Activated CD8-positive, alpha-beta T cell treated with anti-CD3 and anti-CD28 coated beads for 36 hours (primary cell): ENCODE measurements at regions not wholly inside any gene's neighbourhood (a gene's known extent, or its start where the extent isn't known, plus 50 kb on each side); places are given as distances from the start of the nearest gene placed in this dataset.

ENCODE experiments used
- ATAC-seq: fragments of 200-7000 bp; cut with Tn5 transposase; one replicate; pipeline ENCODE4 v1.10.0; 2021; ENCODE audit warnings: mild to moderate bottlenecking, moderate library complexity
- CTCF ChIA-PET: fragments of 350-600 bp; sonication (Branson Sonifier 250); formaldehyde crosslinking; loops from one replicate; lab custom pipeline; 2021; ENCODE audit warnings: antibody characterized with exemption; lab: Charles Lee
- POLR2A ChIA-PET: fragments of 350-600 bp; sonication (Branson Sonifier 250); formaldehyde crosslinking; loops from one replicate; lab custom pipeline; 2021; ENCODE audit warnings: antibody characterized with exemption; lab: Charles Lee
- DNase-seq: peaks from one replicate; pipeline ENCODE4 v3.0.0-alpha.2; 2020
- H3K27ac Mint-ChIP-seq: one replicate; pipeline ENCODE4 v1.8.0; 2021; ENCODE audit warnings: mild to moderate bottlenecking, mixed read lengths
- H3K27me3 Mint-ChIP-seq: one replicate; pipeline ENCODE4 v1.8.0; 2021; ENCODE audit warnings: mixed read lengths
- H3K36me3 Mint-ChIP-seq: one replicate; pipeline ENCODE4 v1.8.0; 2021; ENCODE audit warnings: low read depth, mixed read lengths
- H3K4me1 Mint-ChIP-seq: one replicate; pipeline ENCODE4 v1.8.0; 2021; ENCODE audit warnings: low read depth, mixed read lengths
- H3K4me3 Mint-ChIP-seq: one replicate; pipeline ENCODE4 v1.8.0; 2021; ENCODE audit warnings: mild to moderate bottlenecking, moderate library complexity, mixed read lengths
- H3K9me3 Mint-ChIP-seq: one replicate; pipeline ENCODE4 v1.8.0; 2021; ENCODE audit warnings: mixed read lengths
- CTCF ChIP-seq: fragments of 200-600 bp; IDR thresholded peaks from one replicate; pipeline ENCODE4 v1.8.0; 2022; ENCODE audit warnings: antibody characterized with exemption, mild to moderate bottlenecking
- intact Hi-C: fragments of 100-400 bp; cut with micrococcal nuclease; formaldehyde crosslinking; loops from one replicate; pipeline ENCODE4 v1.10.0; 2022

DNA sequence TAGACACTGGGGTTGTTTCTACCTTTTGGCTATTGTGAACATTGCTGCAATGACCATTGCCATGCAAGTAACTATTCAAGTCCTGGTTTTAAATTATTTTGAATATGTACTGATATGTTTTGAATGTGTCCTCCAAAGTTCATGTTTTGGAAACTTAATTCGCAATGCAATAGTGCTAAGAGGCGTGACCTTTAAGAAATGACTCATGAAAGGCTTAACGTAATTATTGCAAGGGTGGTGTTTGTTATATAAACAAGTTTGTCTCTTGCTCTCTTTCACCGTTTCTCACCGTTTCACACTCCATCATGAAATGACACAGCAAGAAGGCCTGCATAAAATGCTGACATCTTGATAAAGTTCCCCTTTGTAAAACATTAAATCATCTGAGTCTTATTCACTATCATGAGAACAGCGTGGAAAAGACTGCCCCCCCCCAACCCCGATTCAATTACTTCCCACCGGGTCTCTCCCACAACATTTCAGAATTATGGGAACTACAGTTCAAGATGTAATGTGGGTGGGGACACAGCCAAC lies 506.9 kb upstream of the FAM47C start:
- H3K27me3 Mint-ChIP-seq: no peaks in the 10 kb centered on the region
- TF ChIP-seq CTCF: no peak
- intact Hi-C loops: no loop called here
- ATAC-seq (no peak), DNase-seq (no peak)
- CTCF ChIA-PET: no interaction called here
- H3K4me3 Mint-ChIP-seq: no peak overlapping the region
- no peaks in the 10 kb centered on the region for H3K4me1 Mint-ChIP-seq
- no peaks in the 10 kb centered on the region for H3K9me3 Mint-ChIP-seq
- H3K36me3 Mint-ChIP-seq: no peaks in the 10 kb centered on the region
- POLR2A ChIA-PET: no interaction called here
- no peak overlapping the region for H3K27ac Mint-ChIP-seq

DNA sequence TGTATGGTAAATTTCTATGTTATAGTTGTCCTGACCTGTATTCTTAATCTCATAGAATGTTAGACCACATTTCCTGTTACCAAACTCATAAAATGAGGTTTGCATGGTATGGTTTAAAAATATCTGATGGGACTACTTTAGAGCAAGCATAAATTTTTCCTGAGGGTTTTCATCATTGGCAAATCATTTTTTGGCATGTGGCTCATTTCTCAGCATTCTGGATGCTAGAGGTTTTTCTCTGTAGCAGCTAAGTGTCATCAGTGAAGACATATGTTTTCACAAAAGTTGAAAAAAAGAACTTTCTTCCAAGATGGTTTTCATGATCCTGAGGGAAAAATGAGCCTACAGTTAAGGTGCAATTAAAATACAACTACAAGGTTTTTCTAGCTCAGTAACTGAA lies 503.5 kb upstream of the FAM47C start:
- H3K36me3 Mint-ChIP-seq: no peaks in the 10 kb centered on the region
- ATAC-seq (no peak), DNase-seq (no peak)
- H3K4me1 Mint-ChIP-seq: no peaks in the 10 kb centered on the region
- H3K27me3 Mint-ChIP-seq: no peaks in the 10 kb centered on the region
- H3K4me3 Mint-ChIP-seq: no peak overlapping the region
- ChIA-PET CTCF (no interaction called here), POLR2A (no interaction called here)
- H3K27ac Mint-ChIP-seq: no peak overlapping the region
- TF ChIP-seq CTCF: no peak
- H3K9me3 Mint-ChIP-seq: peaks cover 3% of the 10 kb centered on the region
- intact Hi-C loops: no loop called here

GRCh38 chrX:36508042-36508441 lies 500.1 kb upstream of the FAM47C start:
- no peak for TF ChIP-seq CTCF
- intact Hi-C loops: no loop called here
- no peak overlapping the region for H3K27ac Mint-ChIP-seq
- no peaks in the 10 kb centered on the region for H3K4me1 Mint-ChIP-seq
- H3K27me3 Mint-ChIP-seq: no peaks in the 10 kb centered on the region
- DNase-seq (no peak), ATAC-seq (no peak)
- ChIA-PET CTCF (no interaction called here), POLR2A (no interaction called here)
- no peaks in the 10 kb centered on the region for H3K36me3 Mint-ChIP-seq
- no peak overlapping the region for H3K4me3 Mint-ChIP-seq
- peaks cover 3% of the 10 kb centered on the region for H3K9me3 Mint-ChIP-seq

DNA sequence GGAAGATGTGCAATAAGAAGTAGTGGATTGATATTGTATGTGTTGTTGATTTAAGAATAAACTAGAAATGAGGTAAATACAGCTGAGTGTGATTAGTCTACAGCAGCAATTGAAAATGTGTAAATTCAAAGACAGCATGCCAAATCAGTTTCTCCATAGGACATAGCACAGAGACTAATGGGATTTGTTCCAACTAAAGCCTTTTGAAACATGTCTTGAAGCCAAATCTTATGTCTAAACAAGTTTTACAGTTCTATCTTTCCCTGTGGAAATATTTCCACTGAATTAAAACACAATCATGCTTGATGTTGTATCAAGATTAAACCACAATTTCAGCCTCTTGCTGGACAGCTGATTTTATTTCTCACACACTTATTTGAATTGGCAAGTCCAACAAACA lies 497.4 kb upstream of the FAM47C start:
- no peak for TF ChIP-seq CTCF
- ChIA-PET CTCF (no interaction called here), POLR2A (no interaction called here)

GRCh38 chrX:36528661-36529060 lies 479.5 kb upstream of the FAM47C start:
- no peak for ATAC-seq
- Mint-ChIP-seq H3K9me3 (no peaks in the 10 kb centered on the region), H3K36me3 (no peaks in the 10 kb centered on the region), H3K27me3 (no peaks in the 10 kb centered on the region), H3K4me1 (no peaks in the 10 kb centered on the region), H3K4me3 (no peak overlapping the region), H3K27ac (no peak overlapping the region)
- intact Hi-C loops: no loop called here
- TF ChIP-seq CTCF: no peak
- ChIA-PET CTCF (no interaction called here), POLR2A (no interaction called here)
- no peak for DNase-seq

More for the DNA sequence above, 497.4 kb upstream of the FAM47C start:
- no peak overlapping the region for H3K4me3 Mint-ChIP-seq
- intact Hi-C loops: no loop called here
- no peaks in the 10 kb centered on the region for H3K4me1 Mint-ChIP-seq
- no peaks in the 10 kb centered on the region for H3K36me3 Mint-ChIP-seq
- ATAC-seq: no peak
- DNase-seq: no peak
- peaks cover 6% of the 10 kb centered on the region for H3K9me3 Mint-ChIP-seq
- no peak overlapping the region for H3K27ac Mint-ChIP-seq
- H3K27me3 Mint-ChIP-seq: no peaks in the 10 kb centered on the region
